22Rv1 (cell line): ENCODE measurements at regions not wholly inside any gene's neighbourhood (a gene's known extent, or its start where the extent isn't known, plus 50 kb on each side); places are given as distances from the start of the nearest gene placed in this dataset.
"Not testable (repeated sequence)": the region's sequence is repeated elsewhere in the genome, so short reads cannot be mapped to it uniquely, and the experiment has no call there.

Source experiments
- H3K27ac ChIP-seq: fragments of 450-650 bp; 2 replicates; pipeline ENCODE4 v1.5.1; 2017
- CTCF ChIP-seq: fragments of 450-650 bp; IDR thresholded peaks from 2 replicates; pipeline ENCODE4 v1.5.1; 2017; ENCODE audit warnings: mild to moderate bottlenecking
- ZFX ChIP-seq: fragments of 450-650 bp; IDR thresholded peaks from 2 replicates; pipeline ENCODE4 v1.6.1; 2017; ENCODE audit warnings: antibody characterized with exemption, borderline replicate concordance

GRCh38 chr6:43932259-43933147 is 162.5 kb downstream of the VEGFA start:
- TF ChIP-seq CTCF (no peak), ZFX (no peak)
- H3K27ac ChIP-seq = no peak overlapping the region

- TF ChIP-seq CTCF (no peak), ZFX (no peak)
- H3K27ac ChIP-seq = no peak overlapping the region
Observed at GRCh38 chr6:43931201-43931600, 161.2 kb downstream of the VEGFA start.

GRCh38 chr6:43930440-43931154 is 160.6 kb downstream of the VEGFA start:
- no peak overlapping the region for H3K27ac ChIP-seq
- no peak for TF ChIP-seq CTCF
- no peak for TF ChIP-seq ZFX

GRCh38 chr6:43929511-43929910 is 159.5 kb downstream of the VEGFA start:
- TF ChIP-seq ZFX (no peak), CTCF (no peak)
- H3K27ac ChIP-seq = no peak overlapping the region

- peak overlapping the region; percentile 37; the same call in 1 of the 2 replicates for H3K27ac ChIP-seq
- no peak for TF ChIP-seq CTCF
- TF ChIP-seq ZFX = no peak
Observed at GRCh38 chr6:43927532-43928210, 157.7 kb downstream of the VEGFA start.

- H3K27ac ChIP-seq = peak overlapping the region; percentile 37
- TF ChIP-seq ZFX (no peak), CTCF (no peak)
Observed at GRCh38 chr6:43926634-43927531, 156.9 kb downstream of the VEGFA start.

- H3K27ac ChIP-seq = not testable (repeated sequence)
Observed at GRCh38 chr6:43925636-43926139, 155.7 kb downstream of the VEGFA start.
